ENCODE measurements at regions not wholly inside any gene's neighbourhood (a gene's known extent, or its start where the extent isn't known, plus 50 kb on each side); places are given as distances from the start of the nearest gene placed in this dataset.

- TF ChIP-seq, protein P1, sequence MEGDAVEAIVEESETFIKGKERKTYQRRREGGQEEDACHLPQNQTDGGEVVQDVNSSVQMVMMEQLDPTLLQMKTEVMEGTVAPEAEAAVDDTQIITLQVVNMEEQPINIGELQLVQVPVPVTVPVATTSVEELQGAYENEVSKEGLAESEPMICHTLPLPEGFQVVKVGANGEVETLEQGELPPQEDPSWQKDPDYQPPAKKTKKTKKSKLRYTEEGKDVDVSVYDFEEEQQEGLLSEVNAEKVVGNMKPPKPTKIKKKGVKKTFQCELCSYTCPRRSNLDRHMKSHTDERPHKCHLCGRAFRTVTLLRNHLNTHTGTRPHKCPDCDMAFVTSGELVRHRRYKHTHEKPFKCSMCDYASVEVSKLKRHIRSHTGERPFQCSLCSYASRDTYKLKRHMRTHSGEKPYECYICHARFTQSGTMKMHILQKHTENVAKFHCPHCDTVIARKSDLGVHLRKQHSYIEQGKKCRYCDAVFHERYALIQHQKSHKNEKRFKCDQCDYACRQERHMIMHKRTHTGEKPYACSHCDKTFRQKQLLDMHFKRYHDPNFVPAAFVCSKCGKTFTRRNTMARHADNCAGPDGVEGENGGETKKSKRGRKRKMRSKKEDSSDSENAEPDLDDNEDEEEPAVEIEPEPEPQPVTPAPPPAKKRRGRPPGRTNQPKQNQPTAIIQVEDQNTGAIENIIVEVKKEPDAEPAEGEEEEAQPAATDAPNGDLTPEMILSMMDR (IDR thresholded peaks at IDR 0.05; ENCODE audit: control insufficient read depth, insufficient read depth, low read depth, low read length, missing control alignments) = no peak
- H3K4me3 ChIP-seq (ENCODE audit: control insufficient read depth, low read depth, low read length) = no peak overlapping the region
- DNase-seq (ENCODE audit: low read depth) = peak; percentile 55
Observed at GRCh38 chr5:15243301-15244020, 256.5 kb upstream of the FBXL7 start.

GRCh38 chr5:15241216-15241821 lies 258.7 kb upstream of the FBXL7 start:
- TF ChIP-seq, protein P1 (IDR thresholded peaks at IDR 0.05; ENCODE audit: control insufficient read depth, insufficient read depth, low read depth, low read length, missing control alignments) = no peak
- DNase-seq (ENCODE audit: low read depth) = no peak
- H3K4me3 ChIP-seq (ENCODE audit: control insufficient read depth, low read depth, low read length) = no peak overlapping the region

DNA sequence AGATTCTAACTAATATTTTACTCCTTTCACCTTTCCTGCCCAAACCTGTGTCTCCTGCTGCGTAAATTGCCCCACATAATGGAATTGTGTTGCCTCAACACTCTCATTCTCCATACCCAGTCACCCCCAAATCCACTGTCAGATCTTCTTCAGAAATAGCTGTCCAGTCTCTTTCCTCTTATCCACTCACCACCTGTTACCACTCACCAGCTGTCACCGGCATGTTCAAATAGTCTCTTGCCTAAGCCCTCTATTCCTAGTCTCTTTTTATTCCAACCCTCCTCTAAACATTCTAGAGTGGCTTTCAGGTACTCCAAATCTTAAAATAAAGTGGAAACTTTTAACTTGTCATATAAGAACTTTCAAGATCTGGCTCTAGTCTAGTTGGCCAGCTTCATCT lies 262.0 kb upstream of the FBXL7 start:
- DNase-seq (ENCODE audit: low read depth) = no peak

GRCh38 chr5:15236911-15237508 lies 263.0 kb upstream of the FBXL7 start:
- TF ChIP-seq, protein P1 (IDR thresholded peaks at IDR 0.05; ENCODE audit: control insufficient read depth, insufficient read depth, low read depth, low read length, missing control alignments) = no peak
- DNase-seq (ENCODE audit: low read depth) = no peak
- no peak overlapping the region for H3K4me3 ChIP-seq (ENCODE audit: control insufficient read depth, low read depth, low read length)

More for the DNA sequence above, 262.0 kb upstream of the FBXL7 start:
- H3K4me3 ChIP-seq (ENCODE audit: control insufficient read depth, low read depth, low read length) = no peak overlapping the region
- TF ChIP-seq, protein P1 (IDR thresholded peaks at IDR 0.05; ENCODE audit: control insufficient read depth, insufficient read depth, low read depth, low read length, missing control alignments) = no peak

- H3K4me3 ChIP-seq (ENCODE audit: control insufficient read depth, low read depth, low read length) = no peak overlapping the region
- no peak for DNase-seq (ENCODE audit: low read depth)
- TF ChIP-seq, protein P1 (IDR thresholded peaks at IDR 0.05; ENCODE audit: control insufficient read depth, insufficient read depth, low read depth, low read length, missing control alignments) = no peak
Observed at GRCh38 chr5:15234911-15235310, 265.1 kb upstream of the FBXL7 start.

DNA sequence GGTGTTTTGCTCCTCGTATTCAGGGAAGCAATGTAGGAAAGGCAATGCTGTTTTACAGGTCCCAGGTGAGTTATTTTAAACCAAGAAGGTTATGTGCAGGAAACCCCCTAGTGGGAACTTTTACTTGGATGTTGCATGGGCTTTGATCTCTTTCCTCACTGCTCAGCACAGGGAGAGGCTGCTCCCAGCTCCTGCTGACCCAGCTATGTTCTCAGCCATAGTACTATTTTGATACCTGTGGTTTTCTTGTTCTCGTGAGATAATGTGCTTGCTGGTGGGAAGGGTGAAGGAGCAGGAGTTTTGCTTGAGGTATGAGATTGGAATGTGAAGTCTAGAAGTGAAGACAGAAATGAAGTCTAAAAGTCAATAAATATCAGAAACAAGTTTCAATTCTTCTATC lies 265.6 kb upstream of the FBXL7 start:
- no peak for DNase-seq (ENCODE audit: low read depth)
- H3K4me3 ChIP-seq (ENCODE audit: control insufficient read depth, low read depth, low read length) = no peak overlapping the region
- TF ChIP-seq, protein P1 (IDR thresholded peaks at IDR 0.05; ENCODE audit: control insufficient read depth, insufficient read depth, low read depth, low read length, missing control alignments) = no peak

Data from AG09309 (cell line).